Tibial nerve (tissue), 4 donors: ENCODE measurements at regions not wholly inside any gene's neighbourhood (a gene's known extent, or its start where the extent isn't known, plus 50 kb on each side); places are given as distances from the start of the nearest gene placed in this dataset.

ENCODE experiments used
- DNase-seq, 2 donors: peaks; one replicate each; pipeline ENCODE4 v3.0.0-alpha.2; 2019; ENCODE audit warnings: low spot score in 2 of 2
- H3K27ac ChIP-seq, 4 donors: fragments of 200-600 bp; sonication (generic) in 3 of 4; one replicate each; pipeline ENCODE4 v1.5.1; 2017 to 2019; ENCODE audit warnings: mild to moderate bottlenecking in 1 of 4
- H3K27me3 ChIP-seq, 2 donors: fragments of 200-600 bp; sonication (generic) in 1 of 2; one replicate each; pipeline versions ENCODE4 v1.5.1 to v1.6.0; 2017 to 2019
- H3K36me3 ChIP-seq, 3 donors: fragments of 200-600 bp; sonication (generic); one replicate each; pipeline ENCODE4 v1.5.1; 2018 to 2019
- H3K4me1 ChIP-seq, 4 donors: fragments of 200-600 bp; sonication (generic) in 3 of 4; one replicate each; pipeline ENCODE4 v1.5.1; 2017 to 2019
- H3K4me3 ChIP-seq, 4 donors: fragments of 200-600 bp; sonication (generic) in 3 of 4; one replicate each; pipeline ENCODE4 v1.5.1; 2017 to 2019; ENCODE audit warnings: mild to moderate bottlenecking in 1 of 4, moderate library complexity in 1 of 4
- H3K9me3 ChIP-seq, 4 donors: fragments of 200-600 bp; sonication (generic) in 3 of 4; one replicate each; pipeline ENCODE4 v1.5.1; 2017 to 2019
- CTCF ChIP-seq, 5 experiments: fragments of 200-600 bp in 3 of 5; fragments of 450-650 bp in 2 of 5; sonication (generic) in 3 of 5; IDR thresholded peaks; one replicate each; pipeline ENCODE4 v1.5.1; 2016 to 2019; ENCODE audit warnings: antibody characterized with exemption in 5 of 5, mild to moderate bottlenecking in 3 of 5, moderate library complexity in 2 of 5
- EP300 ChIP-seq, 2 donors: sonication (generic); formaldehyde crosslinking; IDR thresholded peaks; one replicate each; pipeline ENCODE4 v1.6.1; 2017; ENCODE audit warnings: antibody characterized with exemption in 2 of 2, mild to moderate bottlenecking in 1 of 2
- POLR2A ChIP-seq, 2 donors: fragments of 450-650 bp; IDR thresholded peaks; one replicate each; pipeline ENCODE4 v1.6.1; 2017; ENCODE audit warnings: antibody characterized with exemption in 2 of 2, mild to moderate bottlenecking in 2 of 2, moderate library complexity in 2 of 2
- WGBS, 2 donors: methylation state at CpG; one replicate each; pipeline ENCODE4 v1.1.5; 2018; 5-methylcytosine and 5-hydroxymethylcytosine counted together

GRCh38 chr16:52227851-52228250, 319.1 kb downstream of the TOX3 start:
- 31 to 40% methylated on average over 3 of the region's 3 CpGs for WGBS, 2 donors
- no peak overlapping the region for H3K27ac ChIP-seq
- H3K27me3 ChIP-seq: no peaks in the 10 kb centered on the region
- TF ChIP-seq CTCF (IDR thresholded peaks at IDR 0.05) (no peak), EP300 (IDR thresholded peaks at IDR 0.05) (no peak), POLR2A (IDR thresholded peaks at IDR 0.05) (no peak)
- no peaks in the 10 kb centered on the region for H3K4me1 ChIP-seq
- no peaks in the 10 kb centered on the region for H3K36me3 ChIP-seq
- no peaks in the 10 kb centered on the region for H3K9me3 ChIP-seq
- H3K4me3 ChIP-seq: no peak overlapping the region
- DNase-seq: no peak

GRCh38 chr16:52212841-52213240, 334.1 kb downstream of the TOX3 start:
- H3K36me3 ChIP-seq: no peaks in the 10 kb centered on the region
- TF ChIP-seq POLR2A (IDR thresholded peaks at IDR 0.05) (no peak), EP300 (IDR thresholded peaks at IDR 0.05) (no peak), CTCF (IDR thresholded peaks at IDR 0.05) (no peak)

GRCh38 chr16:52209227-52209626, 337.7 kb downstream of the TOX3 start:
- Histone ChIP-seq H3K27ac (no peak overlapping the region), H3K4me1 (no peaks in the 10 kb centered on the region), H3K4me3 (no peak overlapping the region), H3K36me3 (no peaks in the 10 kb centered on the region), H3K27me3 (no peaks in the 10 kb centered on the region), H3K9me3 (no peaks in the 10 kb centered on the region)
- DNase-seq: no peak
- TF ChIP-seq CTCF (IDR thresholded peaks at IDR 0.05) (no peak), EP300 (IDR thresholded peaks at IDR 0.05) (no peak), POLR2A (IDR thresholded peaks at IDR 0.05) (no peak)

More at GRCh38 chr16:52212841-52213240, 334.1 kb downstream of the TOX3 start:
- Histone ChIP-seq H3K4me1 (no peaks in the 10 kb centered on the region), H3K4me3 (no peak overlapping the region), H3K9me3 (no peaks in the 10 kb centered on the region), H3K27ac (no peak overlapping the region), H3K27me3 (no peaks in the 10 kb centered on the region)
- no peak for DNase-seq
- 51 to 70% methylated on average over 4 of the region's 4 CpGs for WGBS, 2 donors

- Histone ChIP-seq H3K4me1 (no peaks in the 10 kb centered on the region), H3K27ac (no peak overlapping the region), H3K36me3 (no peaks in the 10 kb centered on the region), H3K27me3 (no peaks in the 10 kb centered on the region), H3K9me3 (no peaks in the 10 kb centered on the region), H3K4me3 (no peak overlapping the region)
- no peak for DNase-seq
- TF ChIP-seq EP300 (IDR thresholded peaks at IDR 0.05): no peak
- TF ChIP-seq CTCF (IDR thresholded peaks at IDR 0.05): no peak
- TF ChIP-seq POLR2A (IDR thresholded peaks at IDR 0.05): no peak
Observed at GRCh38 chr16:52203096-52203495, 343.8 kb downstream of the TOX3 start.

GRCh38 chr16:52193441-52193840, 353.5 kb downstream of the TOX3 start:
- Histone ChIP-seq H3K36me3 (no peaks in the 10 kb centered on the region), H3K4me3 (no peak overlapping the region), H3K27ac (no peak overlapping the region), H3K4me1 (no peaks in the 10 kb centered on the region), H3K27me3 (no peaks in the 10 kb centered on the region), H3K9me3 (no peaks in the 10 kb centered on the region)
- WGBS, 2 donors: 80 to 84% methylated on average over 2 of the region's 2 CpGs
- DNase-seq: no peak
- TF ChIP-seq CTCF (IDR thresholded peaks at IDR 0.05): no peak
- no peak for TF ChIP-seq EP300 (IDR thresholded peaks at IDR 0.05)
